ENCODE measurements at regions not wholly inside any gene's neighbourhood (a gene's known extent, or its start where the extent isn't known, plus 50 kb on each side); places are given as distances from the start of the nearest gene placed in this dataset.

- H3K27me3 Mint-ChIP-seq (ENCODE audit: low read depth) = no peaks in the 10 kb centered on the region
- POLR2A ChIA-PET = no interaction called here
- H3K27ac Mint-ChIP-seq = no peak overlapping the region
- ATAC-seq (no peak), DNase-seq (ENCODE audit: low spot score) (no peak)
- CTCF ChIA-PET = no interaction called here
- H3K36me3 Mint-ChIP-seq = no peaks in the 10 kb centered on the region
- H3K4me3 Mint-ChIP-seq = no peak overlapping the region
- peaks cover 21% of the 10 kb centered on the region for H3K4me1 Mint-ChIP-seq
- H3K9me3 Mint-ChIP-seq = no peaks in the 10 kb centered on the region
- TF ChIP-seq PRRX2 (CRISPR knock-in tag; IDR thresholded peaks at IDR 0.05) (no peak), MXD4 (CRISPR knock-in tag; IDR thresholded peaks at IDR 0.05; ENCODE audit: borderline replicate concordance) (no peak), NFYB (CRISPR knock-in tag; conservative IDR thresholded peaks at IDR 0.05; ENCODE audit: low read depth) (no peak), RORB (CRISPR knock-in tag; IDR thresholded peaks at IDR 0.05) (no peak), E2F4 (CRISPR knock-in tag; IDR thresholded peaks at IDR 0.05; ENCODE audit: borderline replicate concordance, low read depth) (no peak), TCF7 (CRISPR knock-in tag; IDR thresholded peaks at IDR 0.05; ENCODE audit: low read depth) (no peak)
- TF ChIP-seq, protein P1, sequence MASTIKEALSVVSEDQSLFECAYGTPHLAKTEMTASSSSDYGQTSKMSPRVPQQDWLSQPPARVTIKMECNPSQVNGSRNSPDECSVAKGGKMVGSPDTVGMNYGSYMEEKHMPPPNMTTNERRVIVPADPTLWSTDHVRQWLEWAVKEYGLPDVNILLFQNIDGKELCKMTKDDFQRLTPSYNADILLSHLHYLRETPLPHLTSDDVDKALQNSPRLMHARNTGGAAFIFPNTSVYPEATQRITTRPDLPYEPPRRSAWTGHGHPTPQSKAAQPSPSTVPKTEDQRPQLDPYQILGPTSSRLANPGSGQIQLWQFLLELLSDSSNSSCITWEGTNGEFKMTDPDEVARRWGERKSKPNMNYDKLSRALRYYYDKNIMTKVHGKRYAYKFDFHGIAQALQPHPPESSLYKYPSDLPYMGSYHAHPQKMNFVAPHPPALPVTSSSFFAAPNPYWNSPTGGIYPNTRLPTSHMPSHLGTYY (CRISPR knock-in tag; IDR thresholded peaks at IDR 0.05) = no peak
- TF ChIP-seq, protein P2, sequence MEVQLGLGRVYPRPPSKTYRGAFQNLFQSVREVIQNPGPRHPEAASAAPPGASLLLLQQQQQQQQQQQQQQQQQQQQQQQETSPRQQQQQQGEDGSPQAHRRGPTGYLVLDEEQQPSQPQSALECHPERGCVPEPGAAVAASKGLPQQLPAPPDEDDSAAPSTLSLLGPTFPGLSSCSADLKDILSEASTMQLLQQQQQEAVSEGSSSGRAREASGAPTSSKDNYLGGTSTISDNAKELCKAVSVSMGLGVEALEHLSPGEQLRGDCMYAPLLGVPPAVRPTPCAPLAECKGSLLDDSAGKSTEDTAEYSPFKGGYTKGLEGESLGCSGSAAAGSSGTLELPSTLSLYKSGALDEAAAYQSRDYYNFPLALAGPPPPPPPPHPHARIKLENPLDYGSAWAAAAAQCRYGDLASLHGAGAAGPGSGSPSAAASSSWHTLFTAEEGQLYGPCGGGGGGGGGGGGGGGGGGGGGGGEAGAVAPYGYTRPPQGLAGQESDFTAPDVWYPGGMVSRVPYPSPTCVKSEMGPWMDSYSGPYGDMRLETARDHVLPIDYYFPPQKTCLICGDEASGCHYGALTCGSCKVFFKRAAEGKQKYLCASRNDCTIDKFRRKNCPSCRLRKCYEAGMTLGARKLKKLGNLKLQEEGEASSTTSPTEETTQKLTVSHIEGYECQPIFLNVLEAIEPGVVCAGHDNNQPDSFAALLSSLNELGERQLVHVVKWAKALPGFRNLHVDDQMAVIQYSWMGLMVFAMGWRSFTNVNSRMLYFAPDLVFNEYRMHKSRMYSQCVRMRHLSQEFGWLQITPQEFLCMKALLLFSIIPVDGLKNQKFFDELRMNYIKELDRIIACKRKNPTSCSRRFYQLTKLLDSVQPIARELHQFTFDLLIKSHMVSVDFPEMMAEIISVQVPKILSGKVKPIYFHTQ (CRISPR knock-in tag; IDR thresholded peaks at IDR 0.05) = no peak
- TF ChIP-seq, protein P3, sequence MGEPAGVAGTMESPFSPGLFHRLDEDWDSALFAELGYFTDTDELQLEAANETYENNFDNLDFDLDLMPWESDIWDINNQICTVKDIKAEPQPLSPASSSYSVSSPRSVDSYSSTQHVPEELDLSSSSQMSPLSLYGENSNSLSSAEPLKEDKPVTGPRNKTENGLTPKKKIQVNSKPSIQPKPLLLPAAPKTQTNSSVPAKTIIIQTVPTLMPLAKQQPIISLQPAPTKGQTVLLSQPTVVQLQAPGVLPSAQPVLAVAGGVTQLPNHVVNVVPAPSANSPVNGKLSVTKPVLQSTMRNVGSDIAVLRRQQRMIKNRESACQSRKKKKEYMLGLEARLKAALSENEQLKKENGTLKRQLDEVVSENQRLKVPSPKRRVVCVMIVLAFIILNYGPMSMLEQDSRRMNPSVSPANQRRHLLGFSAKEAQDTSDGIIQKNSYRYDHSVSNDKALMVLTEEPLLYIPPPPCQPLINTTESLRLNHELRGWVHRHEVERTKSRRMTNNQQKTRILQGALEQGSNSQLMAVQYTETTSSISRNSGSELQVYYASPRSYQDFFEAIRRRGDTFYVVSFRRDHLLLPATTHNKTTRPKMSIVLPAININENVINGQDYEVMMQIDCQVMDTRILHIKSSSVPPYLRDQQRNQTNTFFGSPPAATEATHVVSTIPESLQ (CRISPR knock-in tag; IDR thresholded peaks at IDR 0.05) = no peak
These were observed 440.6 kb downstream of the HS3ST3B1 start for GRCh38 chr17:14741491-14741890.

GRCh38 chr17:14739656-14740431 is 439.0 kb downstream of the HS3ST3B1 start:
- Mint-ChIP-seq H3K27me3 (ENCODE audit: low read depth) (no peaks in the 10 kb centered on the region), H3K36me3 (no peaks in the 10 kb centered on the region), H3K27ac (no peak overlapping the region), H3K4me1 (peaks cover 21% of the 10 kb centered on the region), H3K9me3 (no peaks in the 10 kb centered on the region), H3K4me3 (no peak overlapping the region)
- POLR2A ChIA-PET = no interaction called here
- no peak for DNase-seq (ENCODE audit: low spot score)
- no peak for ATAC-seq
- CTCF ChIA-PET = no interaction called here
- TF ChIP-seq ZNF138 (CRISPR knock-in tag; conservative IDR thresholded peaks at IDR 0.05) (no peak), FOXP4 (CRISPR knock-in tag; IDR thresholded peaks at IDR 0.05) (no peak), ZNF232 (CRISPR knock-in tag; IDR thresholded peaks at IDR 0.05) (no peak), IRF2 (CRISPR knock-in tag; IDR thresholded peaks at IDR 0.05; ENCODE audit: borderline replicate concordance, low read depth) (no peak), GABPB1 (CRISPR knock-in tag; IDR thresholded peaks at IDR 0.05) (no peak), ETV6 (CRISPR knock-in tag; IDR thresholded peaks at IDR 0.05) (no peak), TEAD1 (CRISPR knock-in tag; IDR thresholded peaks at IDR 0.05) (no peak), GTF2I (CRISPR knock-in tag; conservative IDR thresholded peaks at IDR 0.05) (no peak), ESRRA (CRISPR knock-in tag; IDR thresholded peaks at IDR 0.05; ENCODE audit: borderline replicate concordance) (no peak)
- TF ChIP-seq, protein P4, sequence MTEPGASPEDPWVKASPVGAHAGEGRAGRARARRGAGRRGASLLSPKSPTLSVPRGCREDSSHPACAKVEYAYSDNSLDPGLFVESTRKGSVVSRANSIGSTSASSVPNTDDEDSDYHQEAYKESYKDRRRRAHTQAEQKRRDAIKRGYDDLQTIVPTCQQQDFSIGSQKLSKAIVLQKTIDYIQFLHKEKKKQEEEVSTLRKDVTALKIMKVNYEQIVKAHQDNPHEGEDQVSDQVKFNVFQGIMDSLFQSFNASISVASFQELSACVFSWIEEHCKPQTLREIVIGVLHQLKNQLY (CRISPR knock-in tag; IDR thresholded peaks at IDR 0.05) = no peak
- TF ChIP-seq, protein P5, sequence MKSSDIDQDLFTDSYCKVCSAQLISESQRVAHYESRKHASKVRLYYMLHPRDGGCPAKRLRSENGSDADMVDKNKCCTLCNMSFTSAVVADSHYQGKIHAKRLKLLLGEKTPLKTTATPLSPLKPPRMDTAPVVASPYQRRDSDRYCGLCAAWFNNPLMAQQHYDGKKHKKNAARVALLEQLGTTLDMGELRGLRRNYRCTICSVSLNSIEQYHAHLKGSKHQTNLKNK (CRISPR knock-in tag; IDR thresholded peaks at IDR 0.05) = no peak
- TF ChIP-seq, protein P2 (CRISPR knock-in tag; IDR thresholded peaks at IDR 0.05) = no peak

Data from WTC11 (cell line).